ENCODE measurements at regions not wholly inside any gene's neighbourhood (a gene's known extent, or its start where the extent isn't known, plus 50 kb on each side); places are given as distances from the start of the nearest gene placed in this dataset.
"Not testable (repeated sequence)": the region's sequence is repeated elsewhere in the genome, so short reads cannot be mapped to it uniquely, and the experiment has no call there.

GRCh38 chr10:33798754-33799153 lies 464.3 kb upstream of the NRP1 start:
- POLR2A ChIA-PET: no interaction called here
- CTCF ChIA-PET: no interaction called here

GRCh38 chr10:33796680-33797079 lies 462.2 kb upstream of the NRP1 start:
- ChIA-PET CTCF (interaction anchor here (0.7 kb wide), 1 partner anchor 507 kb away, joined by 3 read pairs; no protein-coding TSS in a partner anchor), POLR2A (no interaction called here)

GRCh38 chr10:33795529-33795928 lies 461.1 kb upstream of the NRP1 start:
- POLR2A ChIA-PET: no interaction called here
- CTCF ChIA-PET: no interaction called here

GRCh38 chr10:33794460-33794859 lies 460.0 kb upstream of the NRP1 start:
- ChIA-PET POLR2A (no interaction called here), CTCF (no interaction called here)

GRCh38 chr10:33793793-33794192 lies 459.3 kb upstream of the NRP1 start:
- CTCF ChIA-PET: no interaction called here

GRCh38 chr10:33791272-33791660 lies 456.8 kb upstream of the NRP1 start:
- CTCF ChIA-PET: no interaction called here
- POLR2A ChIA-PET: no interaction called here

More at GRCh38 chr10:33793793-33794192, 459.3 kb upstream of the NRP1 start:
- POLR2A ChIA-PET: no interaction called here

- CTCF ChIA-PET: no interaction called here
Measured at GRCh38 chr10:33790521-33791271, 456.2 kb upstream of the NRP1 start.

GRCh38 chr10:33783557-33783956 lies 449.1 kb upstream of the NRP1 start:
- ChIA-PET CTCF (no interaction called here), POLR2A (no interaction called here)

More at GRCh38 chr10:33790521-33791271, 456.2 kb upstream of the NRP1 start:
- POLR2A ChIA-PET: no interaction called here

- POLR2A ChIA-PET: no interaction called here
- CTCF ChIA-PET: no interaction called here
Measured at GRCh38 chr10:33783078-33783477, 448.6 kb upstream of the NRP1 start.

- CTCF ChIA-PET: no interaction called here
Measured at GRCh38 chr10:33781606-33782395, 447.3 kb upstream of the NRP1 start.

GRCh38 chr10:33780961-33781360 lies 446.5 kb upstream of the NRP1 start:
- CTCF ChIA-PET: no interaction called here

More at GRCh38 chr10:33781606-33782395, 447.3 kb upstream of the NRP1 start:
- POLR2A ChIA-PET: no interaction called here

GRCh38 chr10:33777223-33777622 lies 442.8 kb upstream of the NRP1 start:
- POLR2A ChIA-PET: no interaction called here
- CTCF ChIA-PET: no interaction called here

More at GRCh38 chr10:33780961-33781360, 446.5 kb upstream of the NRP1 start:
- POLR2A ChIA-PET: no interaction called here

- ChIA-PET CTCF (no interaction called here), POLR2A (no interaction called here)
Measured at GRCh38 chr10:33776419-33777070, 442.1 kb upstream of the NRP1 start.

- ChIA-PET POLR2A (no interaction called here), CTCF (no interaction called here)
Measured at GRCh38 chr10:33774857-33775256, 440.4 kb upstream of the NRP1 start.

- ChIA-PET CTCF (no interaction called here), POLR2A (no interaction called here)
Measured at GRCh38 chr10:33773886-33774480, 439.5 kb upstream of the NRP1 start.

GRCh38 chr10:33773253-33773573 lies 438.7 kb upstream of the NRP1 start:
- CTCF ChIA-PET: no interaction called here

GRCh38 chr10:33772370-33773252 lies 438.1 kb upstream of the NRP1 start:
- POLR2A ChIA-PET: no interaction called here
- CTCF ChIA-PET: no interaction called here

More at GRCh38 chr10:33773253-33773573, 438.7 kb upstream of the NRP1 start:
- POLR2A ChIA-PET: no interaction called here

GRCh38 chr10:33771856-33772255 lies 437.4 kb upstream of the NRP1 start:
- POLR2A ChIA-PET, CTCF ChIA-PET: not testable (repeated sequence)

GRCh38 chr10:33764694-33765185 lies 430.3 kb upstream of the NRP1 start:
- ChIA-PET CTCF (no interaction called here), POLR2A (no interaction called here)

All from activated CD8-positive, alpha-beta memory T cell treated with anti-CD3 and anti-CD28 coated beads for 36 hours (primary cell).